ENCODE measurements at regions not wholly inside any gene's neighbourhood (a gene's known extent, or its start where the extent isn't known, plus 50 kb on each side); places are given as distances from the start of the nearest gene placed in this dataset.

DNA sequence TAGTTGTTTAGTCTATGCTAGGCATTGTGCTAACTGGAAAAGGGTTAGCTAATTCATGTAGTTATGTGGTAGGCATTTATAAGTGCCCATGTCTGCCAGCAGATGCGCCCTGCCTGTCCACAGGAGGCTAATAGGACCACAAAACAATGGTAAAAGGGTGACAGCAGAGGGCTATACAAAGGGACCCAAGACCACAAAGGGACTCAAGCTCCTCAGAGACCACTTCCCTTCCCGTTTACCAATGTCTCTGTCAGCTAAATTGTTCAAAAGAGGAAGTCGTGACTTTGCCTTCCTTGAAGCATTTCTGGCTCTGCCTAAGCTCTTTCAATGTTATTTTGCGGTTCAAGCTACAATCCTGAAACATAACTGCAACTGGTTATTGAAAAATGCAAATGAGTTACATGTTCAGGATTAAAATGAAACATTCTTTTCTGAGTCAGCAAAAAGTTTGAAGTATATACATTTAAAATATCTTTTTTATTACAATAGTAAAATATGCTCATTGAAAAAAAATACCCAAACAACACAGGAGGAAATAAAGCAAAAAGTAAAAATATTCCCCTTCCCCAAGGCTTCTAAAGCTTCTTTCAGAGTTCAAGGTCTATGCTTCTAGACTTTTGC lies 149.2 kb downstream of the MAF start:
- TF ChIP-seq, protein P1, sequence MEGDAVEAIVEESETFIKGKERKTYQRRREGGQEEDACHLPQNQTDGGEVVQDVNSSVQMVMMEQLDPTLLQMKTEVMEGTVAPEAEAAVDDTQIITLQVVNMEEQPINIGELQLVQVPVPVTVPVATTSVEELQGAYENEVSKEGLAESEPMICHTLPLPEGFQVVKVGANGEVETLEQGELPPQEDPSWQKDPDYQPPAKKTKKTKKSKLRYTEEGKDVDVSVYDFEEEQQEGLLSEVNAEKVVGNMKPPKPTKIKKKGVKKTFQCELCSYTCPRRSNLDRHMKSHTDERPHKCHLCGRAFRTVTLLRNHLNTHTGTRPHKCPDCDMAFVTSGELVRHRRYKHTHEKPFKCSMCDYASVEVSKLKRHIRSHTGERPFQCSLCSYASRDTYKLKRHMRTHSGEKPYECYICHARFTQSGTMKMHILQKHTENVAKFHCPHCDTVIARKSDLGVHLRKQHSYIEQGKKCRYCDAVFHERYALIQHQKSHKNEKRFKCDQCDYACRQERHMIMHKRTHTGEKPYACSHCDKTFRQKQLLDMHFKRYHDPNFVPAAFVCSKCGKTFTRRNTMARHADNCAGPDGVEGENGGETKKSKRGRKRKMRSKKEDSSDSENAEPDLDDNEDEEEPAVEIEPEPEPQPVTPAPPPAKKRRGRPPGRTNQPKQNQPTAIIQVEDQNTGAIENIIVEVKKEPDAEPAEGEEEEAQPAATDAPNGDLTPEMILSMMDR (conservative IDR thresholded peaks at IDR 0.05; ENCODE audit: low read length), result no peak
- no peak for TF ChIP-seq EZH2phosphoT487 (IDR thresholded peaks at IDR 0.05; ENCODE audit: borderline replicate concordance, low read depth, low read length)
